Heart left ventricle (tissue), 16 donors: ENCODE measurements at regions not wholly inside any gene's neighbourhood (a gene's known extent, or its start where the extent isn't known, plus 50 kb on each side); places are given as distances from the start of the nearest gene placed in this dataset.
A peak's percentile ranks its signal among the peaks of the same experiment; 100 is the strongest.

Experiments
- ATAC-seq, 4 donors: fragments of 200-7000 bp; cut with Tn5 transposase; one replicate each; pipeline ENCODE4 v1.9.1; 2020 to 2022; ENCODE audit warnings: moderate library complexity in 4 of 4, mild to moderate bottlenecking in 3 of 4, moderate number of reproducible peaks in 1 of 4
- DNase-seq, 5 donors: peaks; one replicate each; pipeline ENCODE4 v3.0.0-alpha.2; 2020
- H3K27ac ChIP-seq, 12 donors: fragments of 200-600 bp; sonication (generic) in 4 of 12; one replicate each; pipeline versions ENCODE4 v1.5.0 to v1.8.0; 2016 to 2022; ENCODE audit warnings: mild to moderate bottlenecking in 2 of 12
- H3K27me3 ChIP-seq, 9 donors: fragments of 200-600 bp; sonication (generic) in 2 of 9; one replicate each; pipeline versions ENCODE4 v1.5.1 to v1.8.0; 2016 to 2022; ENCODE audit warnings: mild to moderate bottlenecking in 3 of 9
- H3K36me3 ChIP-seq, 9 donors: fragments of 200-600 bp; sonication (generic) in 2 of 9; one replicate each; pipeline versions ENCODE4 v1.5.0 to v1.8.0; 2018 to 2022; ENCODE audit warnings: mild to moderate bottlenecking in 2 of 9
- H3K4me1 ChIP-seq, 12 donors: fragments of 200-600 bp; sonication (generic) in 4 of 12; one replicate each; pipeline versions ENCODE4 v1.5.0 to v1.8.0; 2016 to 2022; ENCODE audit warnings: mild to moderate bottlenecking in 3 of 12
- H3K4me3 ChIP-seq, 12 donors: fragments of 200-600 bp; sonication (generic) in 4 of 12; one replicate each; pipeline versions ENCODE4 v1.5.0 to v1.8.0; 2017 to 2022; ENCODE audit warnings: mild to moderate bottlenecking in 9 of 12, moderate library complexity in 4 of 12
- H3K9me3 ChIP-seq, 12 donors: fragments of 200-600 bp; sonication (generic) in 4 of 12; one replicate each; pipeline versions ENCODE4 v1.5.0 to v1.8.0; 2016 to 2022; ENCODE audit warnings: mild to moderate bottlenecking in 1 of 12
- POLR2A ChIP-seq, 2 donors: fragments of 450-650 bp; IDR thresholded peaks; one replicate each; pipeline ENCODE4 v1.6.1; 2017; ENCODE audit warnings: antibody characterized with exemption in 2 of 2, mild to moderate bottlenecking in 2 of 2, moderate library complexity in 2 of 2
- WGBS, 4 donors: extraction: QIAGEN DNeasy Blood & Tissue Kit in 2 of 4; methylation state at CpG; one replicate each; pipeline versions ENCODE4 v1.1.5 to v1.1.7; 2013 to 2018; 5-methylcytosine and 5-hydroxymethylcytosine counted together
- intact Hi-C, 10 donors: fragments of 100-400 bp; cut with DNase I; formaldehyde crosslinking; loops; one replicate each; pipeline versions ENCODE4 v1.11.1 to v1.14.2; 2022
- TF ChIP-seq, protein P1 (sequence below), 12 donors: fragments of 200-600 bp; sonication (generic) in 4 of 12; IDR thresholded peaks; one replicate each; pipeline versions ENCODE4 v1.5.0 to v1.8.0; 2018 to 2022; ENCODE audit warnings: antibody characterized with exemption in 12 of 12, mild to moderate bottlenecking in 5 of 12
- donor health status: ischemic (EF 13 %, LVEDD 7.1; RV severe dilation, severe dysfunction).
- donor health status: healthy with polysubstance abuse.
- donor health status: DM: no; HTN: yes; CAD: no.
- donor health status: DM: no; HTN: no; CAD: no.
- donor health status: ischemic (EF 25% LVEDD 6.9; RV normal size, moderate dysfunction).
- donor health status: ischemic (EF 25% LVEDD 5.7; RV mildly dilated, moderate dysfunction).
- donor health status: healthy.
- donor health status: DM: yes; HTN: yes; CAD: no.
- donor health status: ischemic (EF 35%, LVEDD 5.7; RV mildly dilated, moderate dysfunction).
- donor health status: nonischemic (EF 11% LVEDD 7.7; RV severe dilation, severe dysfunction).
- donor health status: DM: yes; HTN: yes; CAD: no.
- donor health status: PGD.
- donor health status: ischemic (EF 29% LVEDD 5.4; RV normal size, mild dysfunction).
- donor health status: nonischemic (EF 23%, LVEDD 6.1; RV moderate dilation, normal function).

DNA sequence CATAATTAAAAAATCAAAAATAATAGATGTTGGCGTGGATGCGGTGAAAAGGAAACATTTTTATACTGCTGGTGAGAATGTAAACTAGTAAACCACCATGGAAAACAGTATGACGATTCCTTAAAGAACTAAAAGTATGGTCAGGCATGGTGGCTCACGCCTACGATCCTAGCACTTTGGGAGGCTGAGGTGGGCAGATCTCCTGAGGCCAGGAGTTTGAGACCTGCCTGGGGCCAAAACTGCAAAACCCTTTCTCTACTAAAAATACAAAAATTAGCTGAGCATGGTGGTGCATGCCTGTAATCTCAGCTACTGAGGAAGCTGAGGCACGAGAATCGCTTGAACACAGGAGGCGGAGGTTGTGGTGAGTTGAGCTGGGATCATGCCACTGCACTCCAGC, 195.7 kb upstream of the BMP4 start:
- Histone ChIP-seq H3K9me3 (peaks cover 0 to 26% (median 8%) of the 10 kb centered on the region in 12 donors), H3K4me1 (no peaks in the 10 kb centered on the region), H3K27me3 (no peaks in the 10 kb centered on the region), H3K4me3 (no peak overlapping the region), H3K36me3 (no peaks in the 10 kb centered on the region), H3K27ac (no peak overlapping the region)
- DNase-seq, result no peak
- intact Hi-C loops, result no loop called here
- WGBS, 4 donors, result 94 to 98% (median 96%) methylated on average over 8 of the region's 8 CpGs
- TF ChIP-seq, protein P1, sequence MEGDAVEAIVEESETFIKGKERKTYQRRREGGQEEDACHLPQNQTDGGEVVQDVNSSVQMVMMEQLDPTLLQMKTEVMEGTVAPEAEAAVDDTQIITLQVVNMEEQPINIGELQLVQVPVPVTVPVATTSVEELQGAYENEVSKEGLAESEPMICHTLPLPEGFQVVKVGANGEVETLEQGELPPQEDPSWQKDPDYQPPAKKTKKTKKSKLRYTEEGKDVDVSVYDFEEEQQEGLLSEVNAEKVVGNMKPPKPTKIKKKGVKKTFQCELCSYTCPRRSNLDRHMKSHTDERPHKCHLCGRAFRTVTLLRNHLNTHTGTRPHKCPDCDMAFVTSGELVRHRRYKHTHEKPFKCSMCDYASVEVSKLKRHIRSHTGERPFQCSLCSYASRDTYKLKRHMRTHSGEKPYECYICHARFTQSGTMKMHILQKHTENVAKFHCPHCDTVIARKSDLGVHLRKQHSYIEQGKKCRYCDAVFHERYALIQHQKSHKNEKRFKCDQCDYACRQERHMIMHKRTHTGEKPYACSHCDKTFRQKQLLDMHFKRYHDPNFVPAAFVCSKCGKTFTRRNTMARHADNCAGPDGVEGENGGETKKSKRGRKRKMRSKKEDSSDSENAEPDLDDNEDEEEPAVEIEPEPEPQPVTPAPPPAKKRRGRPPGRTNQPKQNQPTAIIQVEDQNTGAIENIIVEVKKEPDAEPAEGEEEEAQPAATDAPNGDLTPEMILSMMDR (IDR thresholded peaks at IDR 0.05), result no peak
- no peak for TF ChIP-seq POLR2A (IDR thresholded peaks at IDR 0.05)
- no peak for ATAC-seq

DNA sequence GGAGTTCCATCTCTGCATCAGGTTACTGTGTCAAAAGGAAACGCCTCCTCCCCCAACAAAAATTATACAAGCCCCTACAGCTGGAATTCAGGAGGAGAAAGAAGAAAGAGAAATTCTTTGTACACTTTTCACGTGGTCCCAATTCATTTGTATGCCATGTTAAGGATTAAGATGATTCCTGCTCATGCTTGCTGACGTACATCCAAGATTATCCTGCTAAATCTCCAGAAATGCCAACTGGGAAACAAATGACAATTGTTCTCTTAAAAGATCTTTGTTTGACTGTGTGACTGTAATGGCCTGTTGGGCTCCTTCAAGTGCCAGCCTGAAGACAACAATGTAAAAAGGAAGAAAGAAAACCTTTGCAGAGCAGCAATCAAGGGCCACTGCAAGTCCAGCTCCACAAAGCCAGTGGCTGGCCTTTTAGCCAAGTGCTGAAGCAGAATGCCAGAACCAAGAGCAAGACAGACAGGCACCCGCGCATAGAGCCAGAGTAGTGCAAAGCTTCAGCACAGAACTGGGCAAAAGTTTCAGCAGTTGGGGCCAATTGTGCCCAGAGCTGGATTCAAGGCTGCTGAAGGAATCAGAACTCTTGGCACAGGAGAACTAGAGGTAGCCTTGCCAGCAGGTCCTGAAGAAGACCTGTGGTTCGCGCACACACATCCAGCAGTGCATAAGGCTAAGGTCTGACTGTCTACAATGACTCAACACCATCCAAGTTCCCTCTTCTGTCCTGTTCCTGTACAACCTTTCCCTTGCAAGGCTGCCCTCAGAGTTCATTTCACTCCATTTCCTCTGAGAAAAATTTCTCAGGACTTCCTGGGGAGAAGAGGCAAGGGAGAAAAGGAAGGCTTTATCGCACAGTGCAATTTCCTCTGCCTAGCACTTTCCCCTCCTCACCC, 209.7 kb upstream of the BMP4 start:
- peaks cover 0 to 6% (median 0%) of the 10 kb centered on the region in 9 donors for H3K27me3 ChIP-seq
- no peak overlapping the region for H3K27ac ChIP-seq
- H3K9me3 ChIP-seq, result no peaks in the 10 kb centered on the region
- no peak overlapping the region for H3K4me3 ChIP-seq
- H3K4me1 ChIP-seq, result peaks cover 0 to 38% (median 11%) of the 10 kb centered on the region in 12 donors
- no peaks in the 10 kb centered on the region for H3K36me3 ChIP-seq
- 83 to 86% (median 84%) methylated on average over 8 of the region's 8 CpGs for whole genome bisulfite sequencing, 4 donors
- TF ChIP-seq, protein P1 (IDR thresholded peaks at IDR 0.05), result no peak
- TF ChIP-seq POLR2A (IDR thresholded peaks at IDR 0.05), result no peak
- intact Hi-C loops, result no loop called here
- DNase-seq (no peak), ATAC-seq (no peak)

DNA sequence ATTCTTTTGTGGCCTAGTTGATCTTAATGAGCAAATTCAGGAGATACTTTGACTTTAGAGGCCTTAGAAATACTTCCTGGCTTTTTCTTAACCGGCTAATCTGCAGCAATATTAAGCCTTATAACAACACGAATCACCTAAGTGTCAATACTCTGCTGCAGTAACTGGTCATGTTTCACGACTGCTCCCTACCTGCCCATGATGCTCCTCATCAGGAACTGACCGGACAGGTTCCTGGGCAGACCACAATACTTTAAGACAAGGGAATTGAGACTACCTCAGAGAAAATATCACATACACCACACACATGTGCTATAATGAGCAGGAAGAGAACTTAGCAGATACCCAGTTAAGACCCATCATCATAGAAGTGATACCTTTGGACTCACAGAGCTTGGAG, 211.9 kb upstream of the BMP4 start:
- H3K9me3 ChIP-seq, result no peaks in the 10 kb centered on the region
- ATAC-seq (no peak), DNase-seq (no peak)
- H3K4me1 ChIP-seq, result peaks cover 0 to 58% (median 15%) of the 10 kb centered on the region in 12 donors
- 81 to 96% (median 93%) methylated on average over 4 of the region's 4 CpGs for WGBS, 4 donors
- intact Hi-C loops, result no loop called here
- H3K4me3 ChIP-seq, result no peak overlapping the region
- no peak for TF ChIP-seq POLR2A (IDR thresholded peaks at IDR 0.05)
- TF ChIP-seq, protein P1 (IDR thresholded peaks at IDR 0.05), result no peak
- peak overlapping the region in 3 of 12 donors; percentile 15 to 37 (median 31) for H3K27ac ChIP-seq
- peaks cover 0 to 5% (median 0%) of the 10 kb centered on the region in 9 donors for H3K27me3 ChIP-seq
- H3K36me3 ChIP-seq, result no peaks in the 10 kb centered on the region

DNA sequence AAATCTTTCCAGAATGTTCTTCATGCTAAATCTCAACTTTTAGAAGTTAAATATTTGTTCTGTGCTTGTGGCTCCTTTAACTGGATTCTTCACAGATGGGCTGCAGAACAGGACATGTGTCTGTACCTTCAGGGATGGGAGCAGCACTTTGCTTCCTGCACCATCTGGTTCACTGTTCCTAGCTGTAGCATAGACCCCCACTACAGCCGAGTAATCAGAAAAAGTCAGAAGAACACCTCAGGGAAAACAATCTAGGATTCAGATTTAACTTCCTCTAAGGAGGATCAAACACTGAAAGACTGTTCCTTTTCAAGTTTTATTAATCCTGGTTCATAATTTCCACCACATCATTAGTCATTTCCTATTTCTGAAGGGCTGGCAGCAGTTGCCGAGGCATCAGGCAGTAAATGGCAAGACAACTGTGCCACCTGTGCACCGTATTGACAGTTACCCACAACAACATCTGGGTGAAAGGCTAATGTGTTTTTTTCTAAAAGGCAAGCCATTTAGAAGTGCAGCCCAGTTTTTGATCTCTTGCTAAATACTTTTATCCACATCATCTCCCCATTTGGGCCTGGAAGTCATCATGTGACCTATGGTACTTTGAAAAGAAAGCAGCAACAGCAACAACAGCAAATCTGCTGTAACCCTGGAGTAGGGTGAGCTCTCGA, 212.8 kb upstream of the BMP4 start:
- DNase-seq, result no peak
- Histone ChIP-seq H3K4me1 (peaks cover 0 to 68% (median 20%) of the 10 kb centered on the region in 12 donors), H3K27me3 (no peaks in the 10 kb centered on the region), H3K9me3 (no peaks in the 10 kb centered on the region), H3K4me3 (no peak overlapping the region), H3K27ac (peak overlapping the region in 5 of 12 donors; percentile 9 to 37 (median 33)), H3K36me3 (no peaks in the 10 kb centered on the region)
- intact Hi-C loops, result no loop called here
- ATAC-seq, result peak in 1 of 4 donors; percentile 18
- TF ChIP-seq POLR2A (IDR thresholded peaks at IDR 0.05), result no peak
- TF ChIP-seq, protein P1 (IDR thresholded peaks at IDR 0.05), result no peak
- WGBS, 4 donors, result 56 to 62% (median 60%) methylated on average over 4 of the region's 4 CpGs
